GM18873 (cell line): ENCODE measurements at regions not wholly inside any gene's neighbourhood (a gene's known extent, or its start where the extent isn't known, plus 50 kb on each side); places are given as distances from the start of the nearest gene placed in this dataset.

Experiments
- ATAC-seq: cut with Tn5 transposase; IDR thresholded peaks from one replicate; pipeline ENCODE4 v1.9.1; 2021; ENCODE audit warnings: mild to moderate bottlenecking, moderate library complexity, moderate number of reproducible peaks; ENCODE audit not compliant: unreplicated experiment, low FRiP score

DNA sequence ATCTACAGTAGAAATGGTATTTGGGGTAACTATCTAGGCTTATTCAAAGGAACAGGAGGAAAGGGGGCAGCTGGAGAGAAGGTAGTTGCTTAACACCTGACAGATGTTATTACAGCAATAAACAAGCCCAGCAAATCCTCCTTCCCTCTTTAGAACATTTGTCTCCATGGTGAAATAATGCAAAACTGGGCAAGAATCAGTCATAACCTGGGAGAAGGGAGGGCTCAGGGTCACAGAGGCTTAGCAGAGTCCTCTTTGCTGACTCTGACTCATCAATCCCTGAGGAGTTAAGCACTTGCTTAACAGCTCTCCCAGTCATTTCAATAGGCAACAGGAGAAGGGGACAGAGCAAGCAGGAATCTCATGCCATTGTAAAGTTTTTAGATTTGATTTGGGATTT is 230.3 kb downstream of the IBTK start:
- ATAC-seq: no peak

DNA sequence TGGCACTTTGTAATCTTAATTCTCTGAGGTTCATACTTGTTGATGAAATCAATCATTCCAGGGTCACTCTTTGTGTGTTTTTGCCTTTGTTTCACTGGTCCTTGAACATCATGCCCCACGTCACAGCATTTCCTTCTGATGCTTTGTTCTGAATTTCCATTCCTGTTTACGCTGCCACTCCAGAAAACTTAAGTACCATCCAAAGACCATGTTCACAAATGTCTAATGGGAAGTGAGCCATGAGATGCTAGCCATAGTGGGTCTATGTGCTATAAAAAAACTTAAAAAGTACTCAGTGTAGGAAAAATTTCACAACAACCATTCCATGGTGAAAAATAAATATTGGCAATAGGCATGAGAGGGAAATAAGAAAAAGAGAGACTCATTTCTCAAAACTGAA is 232.0 kb downstream of the IBTK start:
- ATAC-seq: no peak

DNA sequence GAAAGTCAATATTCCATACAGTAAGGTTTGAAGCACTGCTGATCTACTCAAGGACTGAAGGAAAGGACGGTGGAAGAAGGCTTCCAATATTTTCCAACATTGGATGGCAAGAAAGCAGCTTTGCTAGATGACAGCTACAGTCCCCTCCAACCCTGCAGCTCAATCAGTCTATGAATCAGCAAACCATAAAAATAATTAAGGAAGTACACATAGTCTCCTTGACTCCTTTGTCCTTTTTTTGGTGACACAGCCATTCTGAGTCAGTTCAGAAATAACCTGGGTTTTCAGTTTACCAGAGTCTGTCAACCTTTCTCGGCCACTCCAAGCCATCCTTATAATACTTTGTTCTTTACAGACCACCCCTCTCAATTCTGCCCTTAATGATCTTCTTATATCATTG is 232.5 kb downstream of the IBTK start:
- ATAC-seq: no peak

DNA sequence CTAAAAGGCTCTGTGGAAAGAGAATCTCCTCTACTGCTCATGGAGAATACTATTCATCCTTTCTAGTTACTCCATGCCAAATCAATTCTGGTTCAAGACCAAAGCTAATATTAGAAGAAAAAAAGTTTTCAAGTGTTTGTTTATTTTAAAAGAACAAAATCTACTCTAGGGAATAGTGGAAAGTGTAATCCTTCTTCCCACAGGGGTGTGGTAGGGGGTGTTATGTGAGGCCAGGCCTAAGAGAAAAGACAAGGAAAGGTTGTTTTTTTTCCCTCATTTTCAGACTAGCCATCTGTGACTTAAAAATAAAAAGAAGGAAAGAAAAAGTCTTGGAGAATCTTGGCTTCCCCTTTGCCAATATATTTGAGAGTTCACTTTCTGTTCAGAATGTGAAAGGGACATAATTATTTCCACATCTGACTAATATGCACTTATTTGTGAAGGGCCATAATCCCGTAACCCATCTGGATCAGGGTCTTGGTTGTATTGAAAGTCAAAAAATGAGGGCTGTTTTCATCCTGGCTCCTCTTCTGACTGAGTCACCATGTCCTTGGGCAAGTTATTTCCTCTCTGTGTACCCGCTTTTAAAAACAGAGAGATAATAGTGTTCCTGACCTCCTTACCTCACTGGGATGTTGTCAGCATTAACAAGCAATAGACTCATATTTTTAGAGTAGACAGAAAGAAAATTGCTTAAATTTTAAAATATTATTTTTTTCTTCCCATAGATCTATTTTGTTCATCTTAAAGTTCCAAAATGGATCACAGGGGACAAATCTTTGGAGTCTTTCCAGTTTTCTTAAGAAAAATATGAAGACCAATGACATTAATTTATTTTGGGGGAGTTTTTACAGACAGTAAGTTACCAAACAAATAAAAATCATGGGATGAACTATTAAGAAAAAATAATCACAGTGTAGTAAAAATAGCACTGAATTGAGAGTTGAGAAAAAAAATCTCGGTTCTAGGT is 233.7 kb downstream of the IBTK start:
- ATAC-seq: no peak

DNA sequence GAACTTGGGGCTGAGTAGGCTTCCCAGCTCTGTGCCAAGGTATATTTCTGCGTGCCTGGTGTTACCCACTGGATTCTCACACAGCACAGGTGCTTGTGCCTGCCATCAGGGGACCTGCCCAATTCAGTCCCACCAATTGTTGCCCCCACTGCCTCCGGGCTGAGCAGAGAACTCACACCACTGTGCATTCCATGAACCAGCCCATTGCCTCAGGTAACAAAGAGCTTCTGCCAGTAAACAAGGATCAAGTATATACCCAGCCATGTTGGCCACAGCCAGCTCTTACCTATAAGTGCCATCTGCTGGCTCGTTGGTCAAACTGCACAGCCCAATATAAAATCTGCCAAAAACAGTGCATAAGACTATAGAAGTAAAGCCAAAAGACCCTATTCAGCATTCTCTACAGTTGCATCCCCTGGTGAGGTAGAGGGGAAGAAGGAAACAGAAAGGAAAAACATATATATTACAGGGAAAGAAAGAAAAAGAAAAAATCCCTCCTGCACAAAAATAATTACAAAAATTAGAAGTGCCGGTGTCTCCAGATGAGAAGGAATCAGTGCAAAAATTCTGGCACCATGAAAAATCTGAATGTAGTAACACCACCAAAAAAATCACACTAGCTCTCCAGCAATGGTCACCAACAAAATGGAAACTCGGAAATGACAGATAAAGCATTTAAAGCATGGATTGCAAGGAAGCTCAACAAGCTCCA is 241.4 kb downstream of the IBTK start:
- peak; percentile 73 for ATAC-seq

DNA sequence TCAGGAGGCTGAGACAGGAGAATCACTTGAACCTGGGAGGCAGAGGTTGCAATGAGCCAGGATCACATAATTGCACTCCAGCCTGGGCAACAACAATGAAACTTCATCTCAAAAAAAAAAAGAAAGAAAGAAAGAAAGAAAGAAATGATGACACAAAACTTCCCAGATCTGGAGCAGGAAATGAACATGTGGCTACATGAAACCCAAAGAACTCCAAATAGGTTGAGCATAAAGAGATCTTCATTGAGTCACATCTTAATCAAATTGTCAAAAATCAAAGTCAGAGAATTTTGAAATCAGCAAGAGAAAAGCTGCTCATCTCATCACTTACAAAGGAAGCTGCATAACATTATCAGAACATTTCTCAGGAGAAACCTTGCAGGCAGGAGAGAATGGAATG is 247.0 kb downstream of the IBTK start:
- ATAC-seq: no peak

DNA sequence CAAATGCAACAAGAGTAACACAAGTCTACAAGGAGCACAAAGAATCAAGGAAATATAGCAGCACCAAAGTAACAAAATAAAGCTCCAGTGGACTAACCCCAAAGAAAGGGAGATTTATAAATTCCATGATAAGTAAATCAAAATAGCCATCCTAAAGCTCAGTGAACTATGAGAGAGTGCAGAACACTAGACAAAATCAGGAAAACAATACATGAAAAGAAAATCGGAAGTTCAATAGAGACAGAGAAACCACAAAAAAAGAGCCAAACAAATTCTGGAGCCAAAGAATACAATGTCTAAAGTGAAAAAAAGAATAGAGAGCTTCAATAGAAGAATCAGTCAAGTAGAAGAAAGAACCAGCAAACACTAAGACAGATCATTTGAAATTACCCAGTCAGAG is 247.3 kb upstream of the TENT5A start:
- no peak for ATAC-seq

DNA sequence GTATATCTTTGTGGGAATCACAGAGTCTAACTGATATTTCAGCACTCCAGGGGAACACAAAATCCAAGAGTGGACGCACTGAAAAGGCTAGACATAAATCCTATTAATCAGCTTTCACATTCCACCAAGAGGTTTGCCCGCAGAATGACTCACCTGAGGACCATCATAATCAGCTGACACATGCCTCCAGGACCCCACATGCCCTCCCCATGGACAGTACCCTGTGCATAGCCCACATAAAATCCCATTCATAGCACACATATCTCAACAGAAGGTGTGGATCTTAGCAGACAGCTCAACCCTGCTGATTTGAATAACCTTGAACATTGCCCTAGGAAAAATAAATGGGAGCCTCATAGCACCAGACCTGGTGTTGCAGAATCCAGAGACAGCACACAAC is 246.8 kb upstream of the TENT5A start:
- no peak for ATAC-seq

DNA sequence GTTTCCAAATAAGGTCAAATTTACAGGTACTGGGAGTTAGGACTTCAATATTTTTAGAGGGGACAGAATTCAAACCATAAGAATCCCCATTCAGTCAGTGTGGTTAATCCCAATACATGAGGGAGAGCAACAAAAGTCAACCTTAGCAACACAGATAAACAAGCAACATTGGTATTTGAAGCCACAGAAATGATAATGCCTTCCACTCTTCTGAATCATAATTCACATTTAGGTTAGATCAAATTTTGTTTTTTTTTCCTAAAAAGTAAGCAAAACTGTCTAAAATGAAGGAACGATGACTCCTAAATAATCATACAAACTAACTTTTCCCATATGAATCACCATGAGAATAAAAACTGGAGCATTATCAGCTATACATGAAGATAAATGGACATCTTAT is 246.0 kb upstream of the TENT5A start:
- no peak for ATAC-seq

DNA sequence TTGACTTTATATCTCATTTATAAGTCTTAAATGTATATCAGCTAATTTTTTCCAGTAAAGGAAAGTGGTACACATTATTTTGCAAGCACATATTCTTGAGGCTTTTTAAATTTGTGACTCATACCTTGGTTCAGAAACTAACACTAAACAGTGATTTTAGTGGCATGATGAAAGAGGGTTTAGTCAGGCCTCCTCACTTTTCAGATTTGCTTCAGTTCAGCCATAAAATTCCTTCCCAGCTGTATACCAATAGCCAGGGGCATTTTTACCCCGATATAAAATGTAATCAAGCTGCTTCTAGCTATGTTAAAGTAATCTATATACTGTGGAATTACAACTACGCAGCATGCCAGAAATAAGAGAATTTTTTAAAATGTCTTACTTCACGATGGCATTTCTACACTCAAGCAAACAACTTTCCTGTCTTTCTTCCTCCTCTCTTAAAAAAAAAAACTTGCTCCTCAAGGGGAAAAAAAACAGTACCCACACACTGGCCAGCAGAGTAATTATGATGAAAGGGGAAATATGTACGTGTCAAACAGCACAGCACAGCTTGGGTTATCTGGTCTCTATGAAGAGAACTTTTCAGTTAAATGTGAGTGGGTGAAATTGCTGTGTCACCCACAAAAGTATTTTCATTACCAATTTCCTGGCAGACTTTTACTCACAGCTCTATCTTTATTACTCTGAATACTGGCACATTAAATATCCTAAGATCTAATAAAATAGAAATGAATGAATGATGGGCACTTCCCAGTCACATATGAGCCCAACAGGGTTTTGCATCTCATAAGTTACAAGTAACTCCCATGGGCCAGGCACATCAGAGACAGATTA is 244.8 kb upstream of the TENT5A start:
- ATAC-seq: no peak

DNA sequence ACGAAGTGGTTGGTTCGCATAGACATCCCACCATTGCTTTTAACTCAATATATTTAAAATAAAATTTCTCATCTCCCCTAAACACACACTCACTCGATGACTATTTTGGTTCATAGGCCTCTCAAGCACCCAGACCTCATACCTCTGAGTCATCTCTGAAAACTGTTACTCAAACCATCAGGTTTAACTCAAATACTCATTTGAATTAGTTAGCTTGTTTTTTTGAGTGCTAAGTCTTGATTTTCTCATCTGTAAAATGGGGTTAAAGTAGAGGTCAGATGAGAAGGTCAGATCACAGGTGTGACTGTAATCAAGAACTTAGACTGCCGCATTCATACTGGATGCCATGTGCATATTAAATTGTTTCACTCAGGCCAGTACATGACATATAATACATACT is 243.9 kb upstream of the TENT5A start:
- ATAC-seq: peak; percentile 71

DNA sequence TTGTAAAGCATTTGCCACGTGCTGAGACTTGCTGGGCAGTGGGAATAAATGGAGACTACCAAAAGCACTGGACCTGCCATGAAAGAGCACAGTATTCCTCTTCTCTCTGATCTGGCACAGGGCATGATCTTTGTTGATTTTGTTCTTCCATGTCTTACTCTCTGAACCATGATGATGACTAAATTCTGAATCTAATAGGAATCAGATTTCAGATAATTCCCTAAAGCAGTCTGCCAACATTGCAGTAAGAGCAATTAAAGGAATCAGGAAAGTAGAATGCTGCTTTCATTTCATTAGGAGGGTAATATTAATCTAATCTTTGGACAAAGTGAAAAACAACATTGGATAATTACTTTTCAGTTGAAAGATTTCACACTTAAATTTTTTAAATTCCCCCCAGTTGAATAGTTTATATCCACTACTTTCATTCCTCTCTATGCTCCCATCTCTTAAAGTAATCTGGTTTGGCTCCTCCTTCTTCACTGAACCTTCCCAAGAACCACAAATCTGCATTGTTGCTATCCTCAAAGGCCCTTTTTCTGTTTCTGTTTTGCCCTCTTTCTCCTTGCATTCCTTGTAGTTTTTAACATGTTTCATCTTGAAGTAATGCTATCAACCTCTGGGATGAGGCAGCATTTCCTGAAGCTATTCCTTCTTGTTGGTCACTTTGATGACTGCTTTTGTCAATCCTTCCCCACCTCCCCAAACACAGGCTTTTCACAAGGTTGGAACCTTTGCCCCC is 243.2 kb upstream of the TENT5A start:
- no peak for ATAC-seq

DNA sequence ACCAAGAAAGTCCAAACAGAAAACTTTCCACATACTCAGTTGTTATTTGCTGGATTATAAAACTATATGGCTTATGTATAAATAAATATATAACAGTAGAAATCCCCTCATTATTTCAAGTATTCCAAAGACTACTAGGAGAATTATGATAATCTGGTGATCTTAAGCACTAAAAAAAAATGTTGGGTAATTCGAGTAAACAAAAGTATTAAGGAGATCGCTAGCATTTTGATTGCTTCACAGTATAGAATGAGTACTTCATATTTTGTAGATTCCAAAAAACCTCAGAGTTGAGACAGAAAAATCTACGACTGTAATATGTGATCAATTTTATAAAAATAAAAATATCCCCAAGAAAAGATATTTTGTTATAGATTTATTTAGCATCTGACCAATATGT is 236.4 kb upstream of the TENT5A start:
- no peak for ATAC-seq

DNA sequence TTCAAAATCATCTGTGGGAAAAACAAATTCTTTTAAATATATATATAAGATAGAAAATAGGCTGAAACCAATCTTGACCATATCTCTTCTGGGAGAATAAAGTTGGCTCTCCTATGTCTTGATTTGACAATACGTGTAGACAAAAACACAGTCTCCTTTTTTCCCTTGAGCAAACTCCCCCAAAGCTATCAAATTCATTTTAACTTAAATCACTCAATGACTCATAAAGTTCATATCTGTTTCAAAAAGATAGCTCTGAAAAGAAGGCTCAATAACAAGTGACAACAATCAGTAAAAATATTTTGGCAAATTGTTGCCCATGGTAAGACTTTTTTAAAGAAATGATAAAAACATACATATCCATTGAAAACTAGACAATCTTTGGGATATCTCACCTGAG is 236.0 kb upstream of the TENT5A start:
- no peak for ATAC-seq

DNA sequence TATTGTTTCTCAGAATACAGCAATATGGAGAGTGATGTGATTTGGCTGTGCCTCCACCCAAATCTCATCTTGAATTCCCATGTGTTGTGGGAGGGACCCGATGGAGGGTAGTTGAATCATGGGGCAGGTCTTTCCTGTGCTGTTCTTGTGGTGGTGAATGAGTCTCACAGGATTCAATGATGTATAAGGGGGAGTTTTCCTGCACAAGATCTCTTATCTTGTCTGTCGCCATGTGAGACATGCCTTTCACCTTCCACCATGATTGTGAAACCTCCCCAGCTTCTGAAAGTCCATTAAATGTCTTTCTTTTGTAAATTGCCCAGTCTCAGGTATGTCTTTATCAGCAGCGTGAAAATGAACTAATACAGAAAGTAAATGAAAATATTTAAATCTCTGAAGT is 234.8 kb upstream of the TENT5A start:
- no peak for ATAC-seq

DNA sequence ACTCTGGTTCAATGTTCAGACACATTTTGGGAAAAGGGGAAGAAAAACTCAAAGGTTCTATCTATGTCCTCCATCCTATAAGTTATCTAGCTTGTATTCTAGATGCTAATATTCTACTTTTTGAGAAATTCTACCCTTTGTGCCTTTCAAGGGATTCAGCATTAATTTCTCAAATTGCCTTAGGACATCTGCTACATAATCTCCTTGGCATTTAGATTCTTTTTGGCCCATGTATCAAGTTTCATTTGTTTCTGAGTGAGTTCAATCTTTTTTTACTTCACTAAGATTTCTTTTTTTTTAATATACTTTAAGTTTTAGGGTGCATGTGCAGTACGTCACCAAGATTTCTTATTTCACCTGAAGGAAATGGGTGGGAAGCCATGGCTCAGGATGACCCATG is 232.7 kb upstream of the TENT5A start:
- ATAC-seq: no peak

DNA sequence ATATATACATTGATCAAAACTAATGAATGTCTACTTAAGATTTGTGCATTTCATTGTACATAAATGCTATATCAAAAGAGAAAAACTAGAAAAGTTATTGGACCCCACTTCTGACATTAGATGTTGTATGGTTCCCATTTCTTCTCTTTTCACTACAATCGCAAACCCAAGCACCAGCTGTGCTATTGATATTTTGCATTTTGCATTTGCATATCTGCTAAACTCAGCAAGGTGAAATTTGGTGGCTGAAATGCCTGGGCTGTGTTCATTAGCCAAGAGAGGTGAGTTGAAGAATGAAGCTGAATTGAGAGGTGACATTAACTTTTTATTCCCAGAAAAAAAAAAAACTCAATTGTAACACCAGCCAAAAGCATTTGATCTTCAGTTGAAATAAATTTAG is 232.1 kb upstream of the TENT5A start:
- no peak for ATAC-seq

DNA sequence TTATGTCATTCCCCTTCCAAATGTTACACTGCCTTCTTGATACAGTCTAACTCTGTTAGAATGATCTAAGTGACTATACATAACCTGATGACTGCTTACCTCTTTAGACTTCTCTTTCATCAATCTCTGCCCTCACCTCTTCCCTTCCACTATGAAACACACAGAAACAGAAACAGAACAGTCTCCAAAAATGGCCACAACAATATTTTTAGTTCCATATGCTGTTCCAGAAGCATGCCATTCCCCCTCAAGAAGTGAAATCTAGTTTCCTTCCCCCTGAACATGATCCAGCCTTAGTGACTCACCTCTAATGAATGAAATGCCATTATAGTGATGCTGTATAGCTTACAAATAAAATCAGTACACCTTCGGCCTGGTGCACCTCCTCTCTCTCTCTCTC is 229.3 kb upstream of the TENT5A start:
- ATAC-seq: no peak

DNA sequence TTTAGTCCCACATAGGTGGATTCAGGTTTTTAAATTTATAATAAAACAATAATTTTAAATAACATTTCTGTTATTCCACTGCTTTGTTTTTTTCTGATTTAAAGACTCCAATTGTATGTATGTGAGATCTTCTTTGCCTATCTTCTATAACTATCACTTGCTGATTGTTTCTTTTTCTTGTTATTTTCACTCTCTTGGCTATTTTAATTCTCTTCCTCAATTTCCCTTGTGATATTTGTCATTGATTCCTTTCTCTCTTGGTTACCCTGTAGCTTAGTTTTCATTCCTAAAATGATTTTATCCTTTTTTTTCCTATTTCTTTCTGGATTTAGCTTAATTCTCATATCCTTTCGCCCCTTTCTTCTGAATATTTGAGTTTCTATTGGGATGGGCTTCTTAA is 227.3 kb upstream of the TENT5A start:
- no peak for ATAC-seq

DNA sequence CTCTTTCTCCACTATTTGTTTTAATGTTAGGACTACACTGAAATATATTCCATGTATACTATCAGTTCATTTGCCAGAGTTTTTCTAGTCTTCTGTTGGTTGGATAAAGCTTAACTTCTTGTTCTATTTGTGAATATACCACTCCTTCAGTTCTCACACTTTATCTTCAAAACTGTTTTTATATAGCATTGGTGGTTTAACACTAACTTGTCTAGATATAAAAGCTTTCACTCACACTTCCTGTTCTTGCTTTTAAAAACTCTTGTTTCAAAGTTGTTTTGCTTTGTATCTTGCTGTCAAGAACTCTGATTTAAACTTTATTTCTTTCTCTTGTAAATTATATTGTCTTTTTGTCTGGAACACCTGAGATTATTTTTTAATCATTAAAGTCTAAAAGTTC is 226.8 kb upstream of the TENT5A start:
- ATAC-seq: no peak
